ENCODE measurements at regions not wholly inside any gene's neighbourhood (a gene's known extent, or its start where the extent isn't known, plus 50 kb on each side); places are given as distances from the start of the nearest gene placed in this dataset.

DNA sequence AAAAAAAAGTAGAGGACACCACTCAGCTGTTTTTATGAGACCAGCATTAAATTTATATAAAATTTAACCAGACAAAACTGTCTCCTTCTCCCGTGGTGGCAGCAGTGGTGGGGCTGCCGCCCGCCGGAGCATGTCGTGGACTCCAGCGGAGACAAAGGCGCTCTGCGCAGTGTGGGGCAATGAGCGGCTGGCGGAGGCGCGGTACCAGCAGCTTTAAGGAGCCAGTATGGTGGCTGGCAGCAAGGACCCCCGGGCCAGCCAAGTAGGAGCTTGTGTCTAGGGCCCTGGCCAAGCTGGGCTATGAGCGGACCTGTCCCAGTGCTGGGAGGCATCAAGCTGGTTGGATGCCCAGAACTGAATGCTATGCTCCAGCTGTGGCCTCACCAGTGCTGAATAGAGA lies 2102.9 kb downstream of the NCAM2 start:
- H3K14ac ChIP-seq (ENCODE audit: insufficient read length), result no peak overlapping the region
- no peak overlapping the region for H2AFZ ChIP-seq (ENCODE audit: low read length)
- no peak overlapping the region for H4K91ac ChIP-seq (replicated peaks; ENCODE audit: insufficient read length, low read length)
- H2BK12ac ChIP-seq (ENCODE audit: low read depth, low read length), result no peak overlapping the region
- FAIRE-seq (no peak), DNase-seq (ENCODE audit: low read depth in 1 of 2, low spot score in 2 of 2) (no peak)
- H3K18ac ChIP-seq (ENCODE audit: extremely low read depth, low read length), result no peak overlapping the region
- ChIA-PET CTCF (ENCODE audit: partially characterized antibody) (interaction anchor here (1.2 kb wide), 1 partner anchor 27 kb away, joined by 3 read pairs; no protein-coding TSS in a partner anchor), POLR2A (ENCODE audit: partially characterized antibody) (no interaction called here)
- H3K79me2 ChIP-seq (ENCODE audit: control insufficient read depth in 1 of 2, insufficient read depth in 2 of 2, low read length in 2 of 2), result no peaks in the 10 kb centered on the region
- no peak for TF ChIP-seq GABPA (IDR thresholded peaks at IDR 0.05; ENCODE audit: borderline replicate concordance, insufficient read depth, low read length)
- TF ChIP-seq NRF1 (IDR thresholded peaks at IDR 0.05; ENCODE audit: low read depth, low read length), result no peak
- TF ChIP-seq CHD2 (IDR thresholded peaks at IDR 0.05; ENCODE audit: low read length), result no peak
- no peaks in the 10 kb centered on the region for H3K4me1 ChIP-seq (replicated peaks in 1 of 4; ENCODE audit: control insufficient read depth in 3 of 4, insufficient read depth in 4 of 4, low read length in 3 of 4)
- H2BK120ac ChIP-seq (replicated peaks; ENCODE audit: low read depth, low read length), result no peak overlapping the region
- no peaks in the 10 kb centered on the region for H3K36me3 ChIP-seq (ENCODE audit: control insufficient read depth in 2 of 4, insufficient read depth in 4 of 4, low read length in 3 of 4)
- no peak overlapping the region for H4K8ac ChIP-seq (ENCODE audit: extremely low read depth, insufficient read depth, low read length)
- no peak overlapping the region for H3K4me2 ChIP-seq (ENCODE audit: insufficient read depth in 1 of 2, low read depth in 2 of 2, low read length in 2 of 2)
- H4K5ac ChIP-seq (ENCODE audit: insufficient read length, low read depth, low read length), result no peak overlapping the region
- H2AK5ac ChIP-seq (ENCODE audit: low read depth, low read length), result no peak overlapping the region
- no peak overlapping the region for H2BK15ac ChIP-seq (ENCODE audit: low read length)
- H3K79me1 ChIP-seq (ENCODE audit: low read depth, low read length), result no peaks in the 10 kb centered on the region
- H3K4ac ChIP-seq (replicated peaks; ENCODE audit: insufficient read length, low read depth, low read length), result no peak overlapping the region
- WGBS, 2 experiments (ENCODE audit: extremely low coverage in 1 of 2, insufficient coverage in 1 of 2, insufficient read length in 1 of 2, insufficient replicate concordance in 2 of 2, low coverage in 1 of 2, low lambda C conversion rate in 2 of 2, missing lambda C conversion rate in 1 of 2), result 99% methylated on average over 14 of the region's 14 CpGs; no CpG with 5 or more reads in 1 of the 2 experiments
- H3K9me3 ChIP-seq (ENCODE audit: insufficient read depth in 2 of 2, low read depth in 1 of 2, low read length in 1 of 2), result peaks cover 3 to 4% of the 10 kb centered on the region in 2 experiments; a peak in 2 of 4 replicates
- H2BK5ac ChIP-seq (ENCODE audit: low read depth, low read length), result no peak overlapping the region
- H3K27me3 ChIP-seq (replicated peaks in 1 of 4; ENCODE audit: control insufficient read depth in 3 of 4, extremely low read depth in 1 of 4, insufficient read depth in 3 of 4, low read length in 3 of 4), result no peaks in the 10 kb centered on the region
- H3K23me2 ChIP-seq (ENCODE audit: low read depth, low read length), result no peaks in the 10 kb centered on the region
- H2BK20ac ChIP-seq (ENCODE audit: low read length), result no peak overlapping the region
- no peaks in the 10 kb centered on the region for H4K20me1 ChIP-seq (replicated peaks in 1 of 2; ENCODE audit: control insufficient read depth in 1 of 2, insufficient read depth in 2 of 2, low read length in 2 of 2)
- no peak overlapping the region for H3K27ac ChIP-seq (ENCODE audit: low read depth, low read length)
- H3K56ac ChIP-seq (replicated peaks; ENCODE audit: insufficient read length, low read depth, low read length), result no peak overlapping the region
- no peak overlapping the region for H3K23ac ChIP-seq (ENCODE audit: insufficient read length)
- no peak overlapping the region for H3K4me3 ChIP-seq (ENCODE audit: extremely low read depth in 1 of 4, insufficient read depth in 2 of 4, low read depth in 3 of 4, low read length in 4 of 4)
- no peak overlapping the region for H3K9ac ChIP-seq (replicated peaks in 1 of 4; ENCODE audit: extremely low read depth in 1 of 4, low read depth in 3 of 4, low read length in 3 of 4)

Data from H1 (cell line).